ENCODE measurements at regions not wholly inside any gene's neighbourhood (a gene's known extent, or its start where the extent isn't known, plus 50 kb on each side); places are given as distances from the start of the nearest gene placed in this dataset.

- no peaks in the 10 kb centered on the region for H3K9me3 ChIP-seq (ENCODE audit: control insufficient read depth, low read length)
- no peaks in the 10 kb centered on the region for H3K36me3 ChIP-seq (ENCODE audit: control insufficient read depth, insufficient read depth, low read length)
- no peak for DNase-seq
- no peak overlapping the region for H3K27ac ChIP-seq (ENCODE audit: insufficient read depth, low read length, poor library complexity, severe bottlenecking)
- no peaks in the 10 kb centered on the region for H3K4me1 ChIP-seq (ENCODE audit: control insufficient read depth, insufficient read depth, low read length, poor library complexity, severe bottlenecking)
- H3K4me3 ChIP-seq (ENCODE audit: insufficient read depth, low read depth, low read length, poor library complexity, severe bottlenecking) = no peak overlapping the region
- no peaks in the 10 kb centered on the region for H3K27me3 ChIP-seq (replicated peaks; ENCODE audit: control insufficient read depth, insufficient read depth, low read length, poor library complexity, severe bottlenecking)
Measured at GRCh38 chr5:61650661-61651060, 318.6 kb downstream of the ZSWIM6 start.

GRCh38 chr5:61651195-61651594 lies 319.1 kb downstream of the ZSWIM6 start:
- H3K4me3 ChIP-seq (ENCODE audit: insufficient read depth, low read depth, low read length, poor library complexity, severe bottlenecking) = no peak overlapping the region
- no peak overlapping the region for H3K27ac ChIP-seq (ENCODE audit: insufficient read depth, low read length, poor library complexity, severe bottlenecking)
- no peaks in the 10 kb centered on the region for H3K36me3 ChIP-seq (ENCODE audit: control insufficient read depth, insufficient read depth, low read length)
- H3K4me1 ChIP-seq (ENCODE audit: control insufficient read depth, insufficient read depth, low read length, poor library complexity, severe bottlenecking) = no peaks in the 10 kb centered on the region
- H3K9me3 ChIP-seq (ENCODE audit: control insufficient read depth, low read length) = no peaks in the 10 kb centered on the region
- no peak for DNase-seq
- H3K27me3 ChIP-seq (replicated peaks; ENCODE audit: control insufficient read depth, insufficient read depth, low read length, poor library complexity, severe bottlenecking) = no peaks in the 10 kb centered on the region

- no peak for DNase-seq
Measured at GRCh38 chr5:61652916-61653315, 320.9 kb downstream of the ZSWIM6 start.

GRCh38 chr5:61653807-61654580 lies 321.9 kb downstream of the ZSWIM6 start:
- Histone ChIP-seq H3K4me3 (ENCODE audit: insufficient read depth, low read depth, low read length, poor library complexity, severe bottlenecking) (no peak overlapping the region), H3K27me3 (replicated peaks; ENCODE audit: control insufficient read depth, insufficient read depth, low read length, poor library complexity, severe bottlenecking) (no peaks in the 10 kb centered on the region), H3K9me3 (ENCODE audit: control insufficient read depth, low read length) (no peaks in the 10 kb centered on the region), H3K27ac (ENCODE audit: insufficient read depth, low read length, poor library complexity, severe bottlenecking) (no peak overlapping the region), H3K4me1 (ENCODE audit: control insufficient read depth, insufficient read depth, low read length, poor library complexity, severe bottlenecking) (no peaks in the 10 kb centered on the region), H3K36me3 (ENCODE audit: control insufficient read depth, insufficient read depth, low read length) (no peaks in the 10 kb centered on the region)
- no peak for DNase-seq

More at GRCh38 chr5:61652916-61653315, 320.9 kb downstream of the ZSWIM6 start:
- Histone ChIP-seq H3K4me3 (ENCODE audit: insufficient read depth, low read depth, low read length, poor library complexity, severe bottlenecking) (no peak overlapping the region), H3K27me3 (replicated peaks; ENCODE audit: control insufficient read depth, insufficient read depth, low read length, poor library complexity, severe bottlenecking) (no peaks in the 10 kb centered on the region), H3K27ac (ENCODE audit: insufficient read depth, low read length, poor library complexity, severe bottlenecking) (no peak overlapping the region), H3K4me1 (ENCODE audit: control insufficient read depth, insufficient read depth, low read length, poor library complexity, severe bottlenecking) (no peaks in the 10 kb centered on the region), H3K9me3 (ENCODE audit: control insufficient read depth, low read length) (no peaks in the 10 kb centered on the region), H3K36me3 (ENCODE audit: control insufficient read depth, insufficient read depth, low read length) (no peaks in the 10 kb centered on the region)

GRCh38 chr5:61654876-61655275 lies 322.8 kb downstream of the ZSWIM6 start:
- H3K36me3 ChIP-seq (ENCODE audit: control insufficient read depth, insufficient read depth, low read length) = no peaks in the 10 kb centered on the region
- H3K27me3 ChIP-seq (replicated peaks; ENCODE audit: control insufficient read depth, insufficient read depth, low read length, poor library complexity, severe bottlenecking) = no peaks in the 10 kb centered on the region
- no peak overlapping the region for H3K4me3 ChIP-seq (ENCODE audit: insufficient read depth, low read depth, low read length, poor library complexity, severe bottlenecking)
- H3K4me1 ChIP-seq (ENCODE audit: control insufficient read depth, insufficient read depth, low read length, poor library complexity, severe bottlenecking) = no peaks in the 10 kb centered on the region
- H3K27ac ChIP-seq (ENCODE audit: insufficient read depth, low read length, poor library complexity, severe bottlenecking) = no peak overlapping the region
- DNase-seq = no peak
- no peaks in the 10 kb centered on the region for H3K9me3 ChIP-seq (ENCODE audit: control insufficient read depth, low read length)

GRCh38 chr5:61657010-61657409 lies 325.0 kb downstream of the ZSWIM6 start:
- H3K4me3 ChIP-seq (ENCODE audit: insufficient read depth, low read depth, low read length, poor library complexity, severe bottlenecking) = no peak overlapping the region
- H3K4me1 ChIP-seq (ENCODE audit: control insufficient read depth, insufficient read depth, low read length, poor library complexity, severe bottlenecking) = no peaks in the 10 kb centered on the region
- H3K27me3 ChIP-seq (replicated peaks; ENCODE audit: control insufficient read depth, insufficient read depth, low read length, poor library complexity, severe bottlenecking) = no peaks in the 10 kb centered on the region
- no peaks in the 10 kb centered on the region for H3K36me3 ChIP-seq (ENCODE audit: control insufficient read depth, insufficient read depth, low read length)
- no peaks in the 10 kb centered on the region for H3K9me3 ChIP-seq (ENCODE audit: control insufficient read depth, low read length)
- DNase-seq = no peak
- H3K27ac ChIP-seq (ENCODE audit: insufficient read depth, low read length, poor library complexity, severe bottlenecking) = no peak overlapping the region

- Histone ChIP-seq H3K27ac (ENCODE audit: insufficient read depth, low read length, poor library complexity, severe bottlenecking) (no peak overlapping the region), H3K4me3 (ENCODE audit: insufficient read depth, low read depth, low read length, poor library complexity, severe bottlenecking) (no peak overlapping the region), H3K36me3 (ENCODE audit: control insufficient read depth, insufficient read depth, low read length) (no peaks in the 10 kb centered on the region), H3K9me3 (ENCODE audit: control insufficient read depth, low read length) (no peaks in the 10 kb centered on the region), H3K4me1 (ENCODE audit: control insufficient read depth, insufficient read depth, low read length, poor library complexity, severe bottlenecking) (no peaks in the 10 kb centered on the region), H3K27me3 (replicated peaks; ENCODE audit: control insufficient read depth, insufficient read depth, low read length, poor library complexity, severe bottlenecking) (no peaks in the 10 kb centered on the region)
- no peak for DNase-seq
Measured at GRCh38 chr5:61657686-61658085, 325.6 kb downstream of the ZSWIM6 start.

- no peak overlapping the region for H3K4me3 ChIP-seq (ENCODE audit: insufficient read depth, low read depth, low read length, poor library complexity, severe bottlenecking)
- no peak overlapping the region for H3K27ac ChIP-seq (ENCODE audit: insufficient read depth, low read length, poor library complexity, severe bottlenecking)
- no peaks in the 10 kb centered on the region for H3K9me3 ChIP-seq (ENCODE audit: control insufficient read depth, low read length)
- H3K4me1 ChIP-seq (ENCODE audit: control insufficient read depth, insufficient read depth, low read length, poor library complexity, severe bottlenecking) = no peaks in the 10 kb centered on the region
- H3K36me3 ChIP-seq (ENCODE audit: control insufficient read depth, insufficient read depth, low read length) = no peaks in the 10 kb centered on the region
- H3K27me3 ChIP-seq (replicated peaks; ENCODE audit: control insufficient read depth, insufficient read depth, low read length, poor library complexity, severe bottlenecking) = no peaks in the 10 kb centered on the region
- peak; percentile 43 to 65 (median 56) for DNase-seq
Measured at GRCh38 chr5:61658592-61659008, 326.5 kb downstream of the ZSWIM6 start.

GRCh38 chr5:61659221-61659696 lies 327.2 kb downstream of the ZSWIM6 start:
- no peak overlapping the region for H3K27ac ChIP-seq (ENCODE audit: insufficient read depth, low read length, poor library complexity, severe bottlenecking)
- H3K9me3 ChIP-seq (ENCODE audit: control insufficient read depth, low read length) = no peaks in the 10 kb centered on the region

GRCh38 chr5:61662670-61663069 lies 330.6 kb downstream of the ZSWIM6 start:
- no peak for DNase-seq

More at GRCh38 chr5:61659221-61659696, 327.2 kb downstream of the ZSWIM6 start:
- Histone ChIP-seq H3K36me3 (ENCODE audit: control insufficient read depth, insufficient read depth, low read length) (no peaks in the 10 kb centered on the region), H3K4me1 (ENCODE audit: control insufficient read depth, insufficient read depth, low read length, poor library complexity, severe bottlenecking) (no peaks in the 10 kb centered on the region), H3K27me3 (replicated peaks; ENCODE audit: control insufficient read depth, insufficient read depth, low read length, poor library complexity, severe bottlenecking) (no peaks in the 10 kb centered on the region), H3K4me3 (ENCODE audit: insufficient read depth, low read depth, low read length, poor library complexity, severe bottlenecking) (no peak overlapping the region)
- DNase-seq = no peak

More at GRCh38 chr5:61662670-61663069, 330.6 kb downstream of the ZSWIM6 start:
- no peaks in the 10 kb centered on the region for H3K4me1 ChIP-seq (ENCODE audit: control insufficient read depth, insufficient read depth, low read length, poor library complexity, severe bottlenecking)
- H3K36me3 ChIP-seq (ENCODE audit: control insufficient read depth, insufficient read depth, low read length) = no peaks in the 10 kb centered on the region
- H3K4me3 ChIP-seq (ENCODE audit: insufficient read depth, low read depth, low read length, poor library complexity, severe bottlenecking) = no peak overlapping the region
- H3K27me3 ChIP-seq (replicated peaks; ENCODE audit: control insufficient read depth, insufficient read depth, low read length, poor library complexity, severe bottlenecking) = no peaks in the 10 kb centered on the region
- no peak overlapping the region for H3K27ac ChIP-seq (ENCODE audit: insufficient read depth, low read length, poor library complexity, severe bottlenecking)
- H3K9me3 ChIP-seq (ENCODE audit: control insufficient read depth, low read length) = no peaks in the 10 kb centered on the region

All from effector memory CD4-positive, alpha-beta T cell (primary cell).